ENCODE measurements at regions not wholly inside any gene's neighbourhood (a gene's known extent, or its start where the extent isn't known, plus 50 kb on each side); places are given as distances from the start of the nearest gene placed in this dataset.

GRCh38 chr12:67889931-67890330, 99.3 kb upstream of the IFNG-AS1 start:
- Histone ChIP-seq H3K9me3 (ENCODE audit: control insufficient read depth, insufficient read depth, low read depth, low read length) (no peaks in the 10 kb centered on the region), H3K27ac (ENCODE audit: extremely low read depth, low read depth, low read length) (no peak overlapping the region), H3K4me1 (ENCODE audit: control insufficient read depth, insufficient read depth, low read length) (0 out of 2 replicates have a peak, but pooled peaks cover 3% of the 10 kb centered on the region), H3K4me3 (ENCODE audit: low read depth, low read length) (no peak overlapping the region), H3K36me3 (ENCODE audit: control insufficient read depth in 2 of 2, insufficient read depth in 1 of 2, low read length in 2 of 2) (no peaks in the 10 kb centered on the region)
- TF ChIP-seq ZSCAN23 (tag by site-specific recombination; IDR thresholded peaks at IDR 0.05) (no peak), ZNF76 (tag by site-specific recombination; IDR thresholded peaks at IDR 0.05; ENCODE audit: borderline replicate concordance, low read depth) (no peak), ZNF555 (tag by site-specific recombination; conservative IDR thresholded peaks at IDR 0.05) (no peak), ZNF658 (tag by site-specific recombination; IDR thresholded peaks at IDR 0.05) (no peak), SCRT2 (tag by site-specific recombination; IDR thresholded peaks at IDR 0.05) (no peak), ZNF362 (tag by site-specific recombination; IDR thresholded peaks at IDR 0.05) (no peak), ZSCAN18 (tag by site-specific recombination; IDR thresholded peaks at IDR 0.05) (no peak), ZNF394 (tag by site-specific recombination; IDR thresholded peaks at IDR 0.05; ENCODE audit: borderline replicate concordance) (no peak), ZNF114 (tag by site-specific recombination; IDR thresholded peaks at IDR 0.05) (no peak), ZNF391 (tag by site-specific recombination; IDR thresholded peaks at IDR 0.05; ENCODE audit: borderline replicate concordance, low read depth) (no peak), EGR2 (tag by site-specific recombination; IDR thresholded peaks at IDR 0.05; ENCODE audit: low read depth) (no peak)
- ChIA-PET POLR2A (interaction anchor here (0.7 kb wide), 1 partner anchor 1083 kb away, joined by 3 read pairs; no protein-coding TSS in a partner anchor), CTCF (no interaction called here)

DNA sequence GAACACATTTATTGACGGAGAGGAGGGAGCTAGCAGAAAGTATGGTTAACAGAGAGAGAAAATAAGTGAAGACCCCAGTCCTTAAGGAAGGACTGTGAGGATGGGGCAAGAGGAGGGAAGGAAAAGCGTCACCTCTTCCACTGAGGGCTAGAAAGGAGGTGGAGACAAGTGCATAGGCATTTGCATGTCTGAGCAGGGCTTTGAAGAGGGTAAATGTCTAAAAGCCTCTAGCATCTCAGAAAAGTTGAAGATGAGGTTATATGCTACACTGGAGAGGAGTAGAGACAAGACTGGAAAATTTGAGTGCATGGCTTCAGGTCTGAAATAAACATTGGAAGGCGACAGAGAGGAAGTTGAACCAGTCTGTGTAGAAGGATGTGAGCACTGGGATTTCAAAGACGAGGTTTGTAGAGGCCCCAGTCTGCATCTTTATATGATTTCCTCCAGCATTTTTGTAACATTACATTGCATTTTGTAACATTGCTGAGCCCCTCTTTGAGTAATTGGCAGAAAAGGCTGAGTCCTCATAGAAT, 98.5 kb upstream of the IFNG-AS1 start:
- Histone ChIP-seq H3K27ac (ENCODE audit: extremely low read depth, low read depth, low read length) (no peak overlapping the region), H3K4me3 (ENCODE audit: low read depth, low read length) (no peak overlapping the region), H3K36me3 (ENCODE audit: control insufficient read depth in 2 of 2, insufficient read depth in 1 of 2, low read length in 2 of 2) (no peaks in the 10 kb centered on the region), H3K9me3 (ENCODE audit: control insufficient read depth, insufficient read depth, low read depth, low read length) (no peaks in the 10 kb centered on the region), H3K4me1 (ENCODE audit: control insufficient read depth, insufficient read depth, low read length) (0 out of 2 replicates have a peak, but pooled peaks cover 3% of the 10 kb centered on the region)
- ChIA-PET CTCF (no interaction called here), POLR2A (no interaction called here)
- TF ChIP-seq, protein P1, sequence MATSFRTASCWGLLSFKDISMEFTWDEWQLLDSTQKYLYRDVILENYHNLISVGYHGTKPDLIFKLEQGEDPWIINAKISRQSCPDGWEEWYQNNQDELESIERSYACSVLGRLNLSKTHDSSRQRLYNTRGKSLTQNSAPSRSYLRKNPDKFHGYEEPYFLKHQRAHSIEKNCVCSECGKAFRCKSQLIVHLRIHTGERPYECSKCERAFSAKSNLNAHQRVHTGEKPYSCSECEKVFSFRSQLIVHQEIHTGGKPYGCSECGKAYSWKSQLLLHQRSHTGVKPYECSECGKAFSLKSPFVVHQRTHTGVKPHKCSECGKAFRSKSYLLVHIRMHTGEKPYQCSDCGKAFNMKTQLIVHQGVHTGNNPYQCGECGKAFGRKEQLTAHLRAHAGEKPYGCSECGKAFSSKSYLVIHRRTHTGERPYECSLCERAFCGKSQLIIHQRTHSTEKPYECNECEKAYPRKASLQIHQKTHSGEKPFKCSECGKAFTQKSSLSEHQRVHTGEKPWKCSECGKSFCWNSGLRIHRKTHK (tag by site-specific recombination; IDR thresholded peaks at IDR 0.05), result no peak
- TF ChIP-seq ZNF214 (tag by site-specific recombination; IDR thresholded peaks at IDR 0.05; ENCODE audit: borderline replicate concordance), result no peak
- TF ChIP-seq ZNF514 (tag by site-specific recombination; IDR thresholded peaks at IDR 0.05), result no peak
- no peak for TF ChIP-seq ZNF488 (tag by site-specific recombination; IDR thresholded peaks at IDR 0.05)
- TF ChIP-seq ZNF391 (tag by site-specific recombination; IDR thresholded peaks at IDR 0.05; ENCODE audit: borderline replicate concordance, low read depth), result no peak
- TF ChIP-seq ZNF155 (tag by site-specific recombination; IDR thresholded peaks at IDR 0.05), result no peak
- no peak for TF ChIP-seq SCRT1 (tag by site-specific recombination; IDR thresholded peaks at IDR 0.05; ENCODE audit: borderline replicate concordance)
- TF ChIP-seq ZNF707 (tag by site-specific recombination; IDR thresholded peaks at IDR 0.05), result no peak
- no peak for TF ChIP-seq PRDM10 (tag by site-specific recombination; IDR thresholded peaks at IDR 0.05)
- TF ChIP-seq AEBP2 (tag by site-specific recombination; IDR thresholded peaks at IDR 0.05; ENCODE audit: borderline replicate concordance), result no peak
- no peak for TF ChIP-seq ZNF629 (tag by site-specific recombination; IDR thresholded peaks at IDR 0.05)

Measured in HEK293 (cell line).